Osteoblast (primary cell): ENCODE measurements at regions not wholly inside any gene's neighbourhood (a gene's known extent, or its start where the extent isn't known, plus 50 kb on each side); places are given as distances from the start of the nearest gene placed in this dataset.

Experiments used
- DNase-seq: peaks from one replicate; pipeline ENCODE4 v3.0.0; 2011; ENCODE audit warnings: low spot score, mixed read lengths; ENCODE audit not compliant: insufficient read length; ENCODE audit errors: missing footprints
- H2AFZ ChIP-seq: 2 replicates; pipeline ENCODE4 v1.6.0; 2011; ENCODE audit warnings: mild to moderate bottlenecking, low read length
- H3K27ac ChIP-seq: 2 replicates; pipeline ENCODE4 v1.5.1; 2011; ENCODE audit warnings: mild to moderate bottlenecking, low read depth, low read length, moderate library complexity
- H3K27me3 ChIP-seq: 2 replicates; pipeline ENCODE4 v1.6.0; 2012; ENCODE audit warnings: mild to moderate bottlenecking, control low read depth, inconsistent platforms, low read length, moderate library complexity; ENCODE audit not compliant: insufficient read depth
- H3K36me3 ChIP-seq: 2 replicates; pipeline ENCODE4 v1.5.1; 2011; ENCODE audit warnings: mild to moderate bottlenecking, low read length, control low read depth, moderate library complexity; ENCODE audit not compliant: insufficient read depth
- H3K4me1 ChIP-seq: 2 replicates; pipeline ENCODE4 v1.5.1; 2011; ENCODE audit warnings: mild to moderate bottlenecking, low read length, control low read depth, moderate library complexity; ENCODE audit not compliant: insufficient read depth
- H3K4me2 ChIP-seq: 2 replicates; pipeline ENCODE4 v1.6.0; 2011; ENCODE audit warnings: mild to moderate bottlenecking, low read length; ENCODE audit not compliant: insufficient read depth
- H3K4me3 ChIP-seq: fragments of 200-600 bp; sonication (generic); 3 replicates; pipeline ENCODE4 v1.5.1; 2012; ENCODE audit warnings: mild to moderate bottlenecking, low read length, inconsistent platforms; ENCODE audit not compliant: insufficient read depth
- H3K79me2 ChIP-seq: 2 replicates; pipeline ENCODE4 v1.6.0; 2012; ENCODE audit warnings: mild to moderate bottlenecking, low read length, control low read depth, inconsistent platforms; ENCODE audit not compliant: insufficient read depth
- H3K9me3 ChIP-seq: 2 replicates; pipeline ENCODE4 v1.5.1; 2011; ENCODE audit warnings: low read depth, low read length, control low read depth
- H4K20me1 ChIP-seq: 2 replicates; pipeline ENCODE4 v1.6.0; 2012; ENCODE audit warnings: mild to moderate bottlenecking, low read length, control low read depth; ENCODE audit not compliant: insufficient read depth
- TF ChIP-seq, protein P1 (sequence below): IDR thresholded peaks from 2 replicates; pipeline ENCODE4 v1.5.1; 2011; ENCODE audit warnings: mild to moderate bottlenecking, low read depth, low read length, moderate library complexity; ENCODE audit errors: extremely low read depth

DNA sequence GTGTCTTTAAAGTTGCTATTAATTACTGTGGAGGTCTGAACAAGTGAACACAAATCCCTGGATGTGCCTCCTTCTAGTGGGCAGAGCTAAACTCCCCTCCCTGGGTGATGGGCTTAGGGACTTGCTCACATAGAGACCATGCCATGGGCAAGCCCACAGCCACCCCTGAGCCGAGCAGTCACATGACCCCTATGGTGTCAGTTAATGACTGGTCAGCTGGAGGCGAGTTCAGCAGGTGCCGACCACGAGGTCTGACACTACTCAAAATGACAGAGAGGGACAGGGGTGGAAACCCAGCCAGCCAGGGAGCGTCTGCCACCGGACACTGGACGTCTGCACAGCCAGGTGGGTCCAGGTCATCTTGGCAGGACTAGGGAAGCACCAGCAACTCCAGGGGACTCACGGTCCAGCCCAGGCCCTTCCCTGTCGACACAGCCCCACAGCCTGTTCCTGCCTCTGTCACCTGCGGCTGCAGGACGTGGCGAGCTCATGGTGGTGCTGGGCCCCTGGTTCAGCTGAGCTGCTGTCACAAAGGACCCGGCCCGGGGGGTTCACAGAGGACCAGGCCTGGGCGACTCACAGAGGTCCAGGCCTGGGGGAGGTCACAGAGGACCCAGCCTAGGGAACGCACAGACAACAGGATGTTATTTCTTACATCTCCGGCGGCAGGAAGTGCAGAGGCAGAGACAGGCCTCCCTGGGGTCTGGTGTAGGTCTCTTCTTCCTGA is 135.0 kb downstream of the BRD1 start:
- no peaks in the 10 kb centered on the region for H3K36me3 ChIP-seq
- H3K9me3 ChIP-seq = no peaks in the 10 kb centered on the region
- TF ChIP-seq, protein P1, sequence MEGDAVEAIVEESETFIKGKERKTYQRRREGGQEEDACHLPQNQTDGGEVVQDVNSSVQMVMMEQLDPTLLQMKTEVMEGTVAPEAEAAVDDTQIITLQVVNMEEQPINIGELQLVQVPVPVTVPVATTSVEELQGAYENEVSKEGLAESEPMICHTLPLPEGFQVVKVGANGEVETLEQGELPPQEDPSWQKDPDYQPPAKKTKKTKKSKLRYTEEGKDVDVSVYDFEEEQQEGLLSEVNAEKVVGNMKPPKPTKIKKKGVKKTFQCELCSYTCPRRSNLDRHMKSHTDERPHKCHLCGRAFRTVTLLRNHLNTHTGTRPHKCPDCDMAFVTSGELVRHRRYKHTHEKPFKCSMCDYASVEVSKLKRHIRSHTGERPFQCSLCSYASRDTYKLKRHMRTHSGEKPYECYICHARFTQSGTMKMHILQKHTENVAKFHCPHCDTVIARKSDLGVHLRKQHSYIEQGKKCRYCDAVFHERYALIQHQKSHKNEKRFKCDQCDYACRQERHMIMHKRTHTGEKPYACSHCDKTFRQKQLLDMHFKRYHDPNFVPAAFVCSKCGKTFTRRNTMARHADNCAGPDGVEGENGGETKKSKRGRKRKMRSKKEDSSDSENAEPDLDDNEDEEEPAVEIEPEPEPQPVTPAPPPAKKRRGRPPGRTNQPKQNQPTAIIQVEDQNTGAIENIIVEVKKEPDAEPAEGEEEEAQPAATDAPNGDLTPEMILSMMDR = no peak
- no peaks in the 10 kb centered on the region for H3K27me3 ChIP-seq
- H3K27ac ChIP-seq = no peak overlapping the region
- no peak overlapping the region for H3K4me2 ChIP-seq
- no peaks in the 10 kb centered on the region for H4K20me1 ChIP-seq
- no peak overlapping the region for H2AFZ ChIP-seq
- H3K4me1 ChIP-seq = no peaks in the 10 kb centered on the region
- H3K79me2 ChIP-seq = no peaks in the 10 kb centered on the region
- no peak for DNase-seq
- H3K4me3 ChIP-seq = no peak overlapping the region

DNA sequence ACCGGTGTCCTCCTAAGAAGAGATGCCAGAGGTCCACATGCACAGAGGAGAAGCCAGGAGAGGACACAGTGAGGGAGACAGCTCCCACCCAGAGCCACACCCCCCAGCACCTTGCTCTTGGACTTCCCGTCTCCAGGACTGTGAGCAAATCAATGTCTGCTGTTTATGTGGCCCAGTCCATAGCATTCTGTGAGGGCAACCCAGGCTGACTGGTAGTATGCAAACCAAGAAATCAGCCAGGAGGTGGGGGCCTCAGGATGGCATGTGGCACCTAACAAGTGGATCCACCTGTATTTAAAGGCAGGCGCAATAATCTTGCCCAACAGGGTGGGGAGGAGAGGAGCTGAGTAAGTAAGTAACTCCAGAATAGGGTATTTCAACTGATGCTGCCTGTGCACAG is 136.4 kb downstream of the BRD1 start:
- Histone ChIP-seq H3K36me3 (no peaks in the 10 kb centered on the region), H2AFZ (no peak overlapping the region), H3K27ac (no peak overlapping the region), H3K27me3 (no peaks in the 10 kb centered on the region), H3K9me3 (no peaks in the 10 kb centered on the region), H3K79me2 (no peaks in the 10 kb centered on the region), H3K4me1 (no peaks in the 10 kb centered on the region), H4K20me1 (no peaks in the 10 kb centered on the region), H3K4me3 (no peak overlapping the region), H3K4me2 (no peak overlapping the region)
- DNase-seq = no peak
- TF ChIP-seq, protein P1 = no peak

DNA sequence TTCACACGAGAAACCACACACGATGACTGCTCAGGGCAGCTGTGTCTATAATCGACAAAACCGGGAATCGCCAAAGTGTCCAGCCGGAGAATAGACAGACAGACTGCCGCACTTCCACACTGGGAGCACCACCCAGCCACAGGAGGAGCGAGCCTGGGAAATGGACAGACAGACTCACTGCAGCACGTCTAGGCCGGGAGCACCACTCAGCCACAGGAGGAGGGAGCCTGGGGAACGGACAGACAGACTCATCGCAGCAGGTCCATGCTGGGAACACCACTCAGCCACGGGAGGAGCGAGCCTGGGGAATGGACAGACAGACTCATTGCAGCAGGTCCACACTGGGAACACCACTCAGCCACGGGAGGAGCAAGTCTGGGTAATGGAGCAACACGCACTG is 137.2 kb downstream of the BRD1 start:
- H3K4me2 ChIP-seq = no peak overlapping the region
- no peak overlapping the region for H2AFZ ChIP-seq
- H3K27me3 ChIP-seq = no peaks in the 10 kb centered on the region
- H3K4me3 ChIP-seq = no peak overlapping the region
- no peak for DNase-seq
- H3K9me3 ChIP-seq = no peaks in the 10 kb centered on the region
- no peak overlapping the region for H3K27ac ChIP-seq
- no peaks in the 10 kb centered on the region for H3K4me1 ChIP-seq
- TF ChIP-seq, protein P1 = no peak
- no peaks in the 10 kb centered on the region for H4K20me1 ChIP-seq
- H3K79me2 ChIP-seq = no peaks in the 10 kb centered on the region
- H3K36me3 ChIP-seq = no peaks in the 10 kb centered on the region

DNA sequence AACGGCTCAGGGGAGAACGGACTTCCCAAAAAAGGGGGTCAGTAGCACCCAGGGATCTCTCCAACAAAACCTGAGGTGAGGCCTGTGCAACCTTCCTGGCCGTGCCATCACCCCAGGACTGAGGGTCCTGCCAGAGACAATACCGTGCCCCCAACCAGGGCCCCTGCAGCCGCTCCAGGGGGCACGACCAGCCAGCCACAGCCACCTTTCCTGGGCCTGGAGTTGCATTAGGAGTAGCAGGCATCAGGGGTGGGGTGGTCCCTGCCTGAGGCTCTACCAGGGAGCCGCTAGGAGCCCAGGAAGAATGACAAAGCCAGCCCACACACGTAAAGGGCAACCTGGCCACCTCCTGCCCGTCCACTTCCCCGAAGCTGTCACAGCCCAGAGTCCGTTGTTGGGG is 137.8 kb downstream of the BRD1 start:
- Histone ChIP-seq H3K9me3 (no peaks in the 10 kb centered on the region), H3K36me3 (no peaks in the 10 kb centered on the region), H3K4me2 (no peak overlapping the region), H3K27ac (no peak overlapping the region), H2AFZ (no peak overlapping the region), H3K4me1 (no peaks in the 10 kb centered on the region), H3K4me3 (no peak overlapping the region), H4K20me1 (no peaks in the 10 kb centered on the region), H3K27me3 (no peaks in the 10 kb centered on the region), H3K79me2 (no peaks in the 10 kb centered on the region)
- DNase-seq = no peak
- TF ChIP-seq, protein P1 = no peak
